ENCODE measurements at regions not wholly inside any gene's neighbourhood (a gene's known extent, or its start where the extent isn't known, plus 50 kb on each side); places are given as distances from the start of the nearest gene placed in this dataset.

- H3K9ac ChIP-seq (ENCODE audit: low read depth in 1 of 2, low read length in 2 of 2): no peak overlapping the region
- no peaks in the 10 kb centered on the region for H3K9me3 ChIP-seq (ENCODE audit: control insufficient read depth in 4 of 4, low read length in 3 of 4)
- 74% methylated on average over 2 of the region's 2 CpGs for WGBS
- TF ChIP-seq SP1 (IDR thresholded peaks at IDR 0.05): no peak
- TF ChIP-seq MAX (IDR thresholded peaks at IDR 0.05): no peak
- no peak for TF ChIP-seq GABPA (IDR thresholded peaks at IDR 0.05 in 1 of 2, conservative IDR thresholded peaks at IDR 0.05 in 1 of 2)
- TF ChIP-seq ATF3 (IDR thresholded peaks at IDR 0.05): no peak
- no peak for TF ChIP-seq EGR1 (IDR thresholded peaks at IDR 0.05; ENCODE audit: low read depth in 2 of 2)
- TF ChIP-seq FOXA2 (IDR thresholded peaks at IDR 0.05): no peak
- TF ChIP-seq RAD21 (IDR thresholded peaks at IDR 0.05): no peak
- TF ChIP-seq TAF1 (conservative IDR thresholded peaks at IDR 0.05): no peak
- TF ChIP-seq HNF4A (conservative IDR thresholded peaks at IDR 0.05): no peak
- TF ChIP-seq ZBTB33 (IDR thresholded peaks at IDR 0.05): no peak
- TF ChIP-seq JUND (IDR thresholded peaks at IDR 0.05): no peak
- no peak overlapping the region for H3K27ac ChIP-seq (ENCODE audit: low read depth in 1 of 2, low read length in 2 of 2)
- no peaks in the 10 kb centered on the region for H3K27me3 ChIP-seq (ENCODE audit: control insufficient read depth in 4 of 4, insufficient read depth in 4 of 4, low read length in 3 of 4)
- no peaks in the 10 kb centered on the region for H3K36me3 ChIP-seq (ENCODE audit: control insufficient read depth in 4 of 4, insufficient read depth in 3 of 4, low read depth in 1 of 4, low read length in 3 of 4)
- H3K4me3 ChIP-seq (ENCODE audit: low read depth in 1 of 3, low read length in 3 of 3): no peak overlapping the region
- DNase-seq (ENCODE audit: low spot score): no peak
- H3K4me1 ChIP-seq (ENCODE audit: control insufficient read depth in 4 of 4, insufficient read depth in 4 of 4, low read length in 3 of 4): no peaks in the 10 kb centered on the region
Measured at GRCh38 chr4:130183096-130183495, 1087.1 kb downstream of the C4orf33 start.

GRCh38 chr4:130183766-130184165 lies 1087.8 kb downstream of the C4orf33 start:
- Histone ChIP-seq H3K4me3 (ENCODE audit: low read depth in 1 of 3, low read length in 3 of 3) (no peak overlapping the region), H3K9ac (ENCODE audit: low read depth in 1 of 2, low read length in 2 of 2) (no peak overlapping the region), H3K27me3 (ENCODE audit: control insufficient read depth in 4 of 4, insufficient read depth in 4 of 4, low read length in 3 of 4) (no peaks in the 10 kb centered on the region), H3K36me3 (ENCODE audit: control insufficient read depth in 4 of 4, insufficient read depth in 3 of 4, low read depth in 1 of 4, low read length in 3 of 4) (no peaks in the 10 kb centered on the region), H3K4me1 (ENCODE audit: control insufficient read depth in 4 of 4, insufficient read depth in 4 of 4, low read length in 3 of 4) (no peaks in the 10 kb centered on the region), H3K9me3 (ENCODE audit: control insufficient read depth in 4 of 4, low read length in 3 of 4) (no peaks in the 10 kb centered on the region), H3K27ac (ENCODE audit: low read depth in 1 of 2, low read length in 2 of 2) (no peak overlapping the region)
- WGBS: 90% methylated on average over 4 of the region's 4 CpGs
- no peak for TF ChIP-seq TAF1 (conservative IDR thresholded peaks at IDR 0.05)
- TF ChIP-seq NR2F2 (IDR thresholded peaks at IDR 0.05): no peak
- no peak for DNase-seq (ENCODE audit: low spot score)

- H3K4me1 ChIP-seq (ENCODE audit: control insufficient read depth in 4 of 4, insufficient read depth in 4 of 4, low read length in 3 of 4): no peaks in the 10 kb centered on the region
- no peak overlapping the region for H3K9ac ChIP-seq (ENCODE audit: low read depth in 1 of 2, low read length in 2 of 2)
- H3K27me3 ChIP-seq (ENCODE audit: control insufficient read depth in 4 of 4, insufficient read depth in 4 of 4, low read length in 3 of 4): no peaks in the 10 kb centered on the region
- H3K9me3 ChIP-seq (ENCODE audit: control insufficient read depth in 4 of 4, low read length in 3 of 4): no peaks in the 10 kb centered on the region
- H3K4me3 ChIP-seq (ENCODE audit: low read depth in 1 of 3, low read length in 3 of 3): no peak overlapping the region
- no peak overlapping the region for H3K27ac ChIP-seq (ENCODE audit: low read depth in 1 of 2, low read length in 2 of 2)
- no peak for TF ChIP-seq TAF1 (conservative IDR thresholded peaks at IDR 0.05)
- no peak for TF ChIP-seq JUND (IDR thresholded peaks at IDR 0.05)
- DNase-seq (ENCODE audit: low spot score): no peak
- H3K36me3 ChIP-seq (ENCODE audit: control insufficient read depth in 4 of 4, insufficient read depth in 3 of 4, low read depth in 1 of 4, low read length in 3 of 4): no peaks in the 10 kb centered on the region
Measured at GRCh38 chr4:130185123-130185522, 1089.2 kb downstream of the C4orf33 start.

GRCh38 chr4:130186931-130187330 lies 1091.0 kb downstream of the C4orf33 start:
- no peaks in the 10 kb centered on the region for H3K4me1 ChIP-seq (ENCODE audit: control insufficient read depth in 4 of 4, insufficient read depth in 4 of 4, low read length in 3 of 4)
- 84% methylated on average over 3 of the region's 3 CpGs for WGBS
- TF ChIP-seq ATF3 (IDR thresholded peaks at IDR 0.05) (no peak), GABPA (IDR thresholded peaks at IDR 0.05 in 1 of 2, conservative IDR thresholded peaks at IDR 0.05 in 1 of 2) (no peak), YY1 (IDR thresholded peaks at IDR 0.05) (no peak), NR2F2 (IDR thresholded peaks at IDR 0.05) (no peak), ZBTB33 (IDR thresholded peaks at IDR 0.05) (no peak), TAF1 (conservative IDR thresholded peaks at IDR 0.05) (no peak), CTCF (IDR thresholded peaks at IDR 0.05; ENCODE audit: low read depth, low read length, missing input control) (no peak), SP1 (IDR thresholded peaks at IDR 0.05) (no peak), EGR1 (IDR thresholded peaks at IDR 0.05; ENCODE audit: low read depth in 2 of 2) (no peak), FOXA1 (IDR thresholded peaks at IDR 0.05) (no peak), HNF4G (IDR thresholded peaks at IDR 0.05) (no peak)

More at GRCh38 chr4:130186931-130187330, 1091.0 kb downstream of the C4orf33 start:
- H3K36me3 ChIP-seq (ENCODE audit: control insufficient read depth in 4 of 4, insufficient read depth in 3 of 4, low read depth in 1 of 4, low read length in 3 of 4): no peaks in the 10 kb centered on the region
- DNase-seq (ENCODE audit: low spot score): no peak
- no peak overlapping the region for H3K9ac ChIP-seq (ENCODE audit: low read depth in 1 of 2, low read length in 2 of 2)
- H3K4me3 ChIP-seq (ENCODE audit: low read depth in 1 of 3, low read length in 3 of 3): no peak overlapping the region
- no peaks in the 10 kb centered on the region for H3K9me3 ChIP-seq (ENCODE audit: control insufficient read depth in 4 of 4, low read length in 3 of 4)
- H3K27ac ChIP-seq (ENCODE audit: low read depth in 1 of 2, low read length in 2 of 2): no peak overlapping the region
- H3K27me3 ChIP-seq (ENCODE audit: control insufficient read depth in 4 of 4, insufficient read depth in 4 of 4, low read length in 3 of 4): no peaks in the 10 kb centered on the region
